GM19395 (cell line): ENCODE measurements at regions not wholly inside any gene's neighbourhood (a gene's known extent, or its start where the extent isn't known, plus 50 kb on each side); places are given as distances from the start of the nearest gene placed in this dataset.

Experiments used
- ATAC-seq: cut with Tn5 transposase; IDR thresholded peaks from one replicate; pipeline ENCODE4 v1.9.1; 2021; ENCODE audit warnings: mild to moderate bottlenecking, moderate library complexity; ENCODE audit not compliant: unreplicated experiment

DNA sequence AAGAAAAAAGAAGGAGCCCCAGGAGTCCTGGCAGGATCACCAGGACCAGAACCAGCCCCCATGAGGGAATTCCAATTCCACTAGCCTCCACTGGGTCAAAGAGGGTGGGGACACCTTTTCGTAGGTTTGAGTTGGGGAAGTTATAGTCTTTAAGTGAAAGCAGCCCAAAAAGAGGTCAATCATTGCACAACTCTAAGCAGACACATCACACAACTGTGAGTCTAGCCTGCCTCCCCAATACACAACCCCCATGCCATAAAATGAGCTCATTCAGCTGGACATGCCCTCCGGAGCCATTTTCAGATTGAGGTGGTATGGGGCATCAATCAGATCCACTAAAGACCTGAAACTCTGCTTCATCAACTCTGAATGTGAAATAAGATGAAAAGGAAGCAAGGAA is 179.9 kb downstream of the NPHP4 start:
- ATAC-seq, result no peak

DNA sequence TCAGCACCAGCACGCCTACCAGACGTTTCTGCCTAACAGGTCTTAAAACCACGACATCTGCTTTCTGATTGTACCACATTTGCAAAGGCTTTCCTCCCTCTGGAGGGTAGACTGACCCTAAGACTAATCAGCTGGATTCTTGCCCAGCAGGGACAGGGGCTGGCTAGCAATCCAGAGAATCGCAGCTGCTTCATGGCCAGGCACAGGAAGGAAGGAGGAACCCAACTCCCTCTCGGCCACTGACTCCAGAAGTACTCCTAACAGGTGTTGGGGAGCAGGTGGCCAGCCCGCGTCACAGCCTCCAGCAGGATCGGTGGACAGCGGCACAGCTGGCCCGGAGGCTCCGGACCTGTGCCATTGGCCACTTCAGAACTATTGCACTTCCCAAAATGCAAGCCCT is 180.8 kb downstream of the NPHP4 start:
- no peak for ATAC-seq

DNA sequence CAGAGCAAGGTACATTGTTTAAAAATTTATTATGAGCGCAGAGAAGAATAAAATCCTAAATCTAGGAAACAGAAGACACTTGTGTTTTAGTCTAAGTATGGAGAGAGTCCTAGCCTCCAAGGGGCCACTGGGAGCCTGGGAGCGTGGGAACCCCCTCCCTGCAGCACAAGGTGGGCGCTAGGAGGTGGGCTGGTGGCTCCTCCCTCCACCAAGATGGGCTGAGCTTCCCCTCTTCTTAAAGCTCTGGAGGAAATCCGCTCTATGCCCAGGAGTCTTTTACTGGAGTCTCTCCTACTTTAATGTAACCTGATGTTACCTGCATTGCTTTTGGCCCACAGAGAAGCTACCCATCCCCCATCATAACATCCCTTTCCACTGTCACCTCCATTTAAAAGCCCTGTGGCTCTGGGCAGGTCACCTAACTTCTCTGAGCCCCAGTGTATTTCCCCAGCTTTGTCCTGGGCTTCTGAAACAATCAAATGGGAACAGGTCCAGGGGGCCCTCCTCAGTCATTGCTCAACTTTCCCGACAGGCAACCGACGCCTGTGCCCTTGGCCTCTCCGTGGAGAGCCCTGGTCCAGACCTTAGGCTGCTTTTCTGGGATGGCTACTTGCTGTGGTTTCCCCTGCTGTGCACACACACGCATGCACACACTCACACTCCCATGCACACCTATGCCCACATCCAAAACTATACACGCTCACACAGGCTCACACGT is 181.5 kb downstream of the NPHP4 start:
- ATAC-seq, result no peak

DNA sequence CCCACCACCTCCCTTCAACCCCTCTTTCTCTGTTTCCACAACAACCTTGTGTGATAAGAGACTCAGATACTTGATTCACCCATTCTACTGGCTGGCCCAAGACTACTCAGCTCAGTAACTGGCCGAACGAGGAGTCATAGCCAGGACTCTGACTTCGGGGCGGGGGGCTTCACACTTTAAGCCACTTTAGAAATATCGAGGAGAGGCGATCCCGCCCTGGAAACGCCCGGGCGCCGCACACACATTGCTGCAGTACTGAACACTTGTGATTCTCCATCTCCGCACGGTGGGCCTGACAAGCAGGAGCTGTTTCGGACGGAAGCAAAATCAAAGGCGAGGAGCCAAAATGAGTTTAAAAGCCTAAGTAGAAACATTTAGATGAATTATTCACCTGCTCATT is 182.1 kb downstream of the NPHP4 start:
- no peak for ATAC-seq

DNA sequence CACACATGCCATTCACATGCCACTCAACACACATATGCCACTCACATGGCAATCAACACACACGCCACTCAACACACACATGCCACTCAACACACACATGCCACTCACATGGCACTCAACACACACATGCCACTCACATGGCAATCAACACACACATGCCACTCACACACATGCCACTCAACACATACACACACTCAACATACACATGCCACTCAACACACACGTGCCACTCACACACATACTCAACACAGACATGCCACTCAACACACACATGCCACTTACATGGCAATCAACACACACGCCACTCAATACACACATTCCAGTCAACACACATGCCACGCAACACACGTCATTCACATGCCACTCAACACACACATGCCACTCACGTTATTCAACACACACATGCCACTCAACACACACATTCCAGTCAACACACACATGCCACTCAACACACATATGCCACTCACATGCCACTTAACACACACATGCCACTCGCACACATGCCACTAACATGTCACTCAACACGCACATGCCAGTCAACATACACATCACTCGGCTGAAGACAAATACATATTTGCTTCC is 182.9 kb downstream of the NPHP4 start:
- no peak for ATAC-seq

DNA sequence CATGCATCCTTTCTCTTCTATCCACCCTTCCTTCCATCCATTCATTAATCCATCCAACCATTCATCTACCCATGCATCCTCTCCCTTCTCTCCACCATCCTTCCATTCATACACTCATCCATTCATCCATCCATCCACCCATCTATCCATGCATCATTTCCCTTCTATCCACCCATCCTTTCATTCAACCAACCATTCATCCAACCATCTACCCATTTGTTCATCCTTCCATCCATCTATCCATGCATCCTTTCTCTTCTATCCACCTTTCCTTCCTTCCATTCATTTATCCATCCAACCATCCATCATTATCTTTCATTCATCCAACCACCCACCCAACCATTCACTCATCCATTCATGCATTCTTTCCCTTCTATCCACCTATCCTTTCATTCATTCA is 188.4 kb downstream of the NPHP4 start:
- no peak for ATAC-seq

DNA sequence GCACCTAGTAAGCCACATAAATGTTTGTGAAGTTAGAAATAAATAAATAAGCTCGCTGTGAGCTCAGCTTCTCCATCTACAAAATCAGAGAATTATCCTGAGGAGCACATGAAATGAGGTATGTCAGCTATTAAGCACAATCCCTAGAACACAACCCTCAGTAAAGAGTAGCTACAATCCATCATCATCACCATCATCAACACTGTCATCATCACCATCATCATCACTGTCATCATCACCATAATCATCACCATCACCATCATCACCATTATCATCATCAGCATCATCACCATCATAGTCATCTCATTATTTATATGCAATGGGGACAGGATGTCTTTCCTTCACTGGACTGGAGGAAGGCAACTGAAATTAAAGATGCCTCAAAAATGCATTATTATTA is 189.6 kb downstream of the NPHP4 start:
- ATAC-seq, result no peak

DNA sequence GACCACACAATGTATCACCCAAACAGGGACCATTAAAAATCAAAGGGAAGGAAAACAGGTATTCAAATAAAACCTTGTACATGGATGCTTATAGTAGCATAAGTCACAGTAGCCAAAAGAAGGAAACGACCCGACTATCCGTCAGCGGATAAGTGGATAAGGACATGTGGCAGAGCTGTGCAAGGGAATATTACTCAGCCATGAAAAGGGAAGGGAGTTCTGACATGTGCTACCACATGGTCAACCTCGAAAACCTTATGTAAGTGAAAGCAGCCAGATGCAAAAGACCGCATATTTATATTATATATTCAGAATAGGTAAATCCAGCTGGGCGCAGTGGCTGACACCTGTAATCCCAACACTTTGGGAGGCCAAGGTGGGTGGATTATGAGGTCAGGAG is 193.3 kb downstream of the NPHP4 start:
- ATAC-seq, result no peak

DNA sequence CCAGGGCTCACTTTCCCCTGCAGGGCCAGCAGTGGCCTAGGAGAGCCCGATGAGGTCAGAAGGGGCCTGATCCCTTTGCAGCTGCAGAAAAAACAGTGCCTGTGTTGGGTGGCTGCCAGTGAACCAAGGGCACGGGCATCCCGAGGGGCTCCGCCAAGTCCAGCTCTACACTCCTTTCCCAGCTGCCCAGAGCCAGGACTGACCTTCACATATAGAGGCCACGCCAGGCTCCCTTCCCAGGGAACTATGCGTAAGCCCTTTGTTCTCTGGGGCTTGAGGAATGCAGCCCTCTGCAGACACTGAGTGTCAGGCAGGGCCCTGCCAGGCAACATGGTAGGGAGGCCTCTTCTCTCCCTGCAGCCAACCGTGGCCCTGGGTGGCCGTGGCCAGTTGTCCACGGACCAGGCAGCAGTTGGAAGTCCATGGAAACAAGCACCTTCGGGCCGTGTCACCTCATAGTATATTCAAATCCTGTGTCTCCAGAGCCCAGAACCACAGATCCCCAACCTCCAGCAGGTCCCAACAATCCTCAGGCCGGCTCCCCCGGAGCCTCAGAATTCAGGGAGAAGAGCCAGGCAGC is 194.0 kb downstream of the NPHP4 start:
- ATAC-seq, result no peak

DNA sequence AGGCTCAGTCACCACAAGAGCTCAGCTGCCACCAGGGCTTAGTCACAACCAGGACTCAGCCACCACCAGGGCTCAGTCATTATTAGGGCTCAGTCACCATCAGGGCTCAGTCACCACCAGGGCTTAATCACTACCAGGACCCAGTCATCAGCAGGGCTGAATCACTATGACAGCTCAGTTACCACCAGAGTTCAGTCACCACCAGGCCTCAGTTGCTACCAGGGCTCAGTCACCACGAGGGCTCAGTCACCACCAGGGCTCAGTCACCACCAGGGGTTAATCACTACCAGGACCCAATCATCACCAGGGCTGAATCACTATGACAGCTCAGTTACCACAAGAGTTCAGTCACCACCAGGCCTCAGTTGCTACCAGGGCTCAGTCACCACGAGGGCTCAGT is 196.2 kb downstream of the NPHP4 start:
- no peak for ATAC-seq

DNA sequence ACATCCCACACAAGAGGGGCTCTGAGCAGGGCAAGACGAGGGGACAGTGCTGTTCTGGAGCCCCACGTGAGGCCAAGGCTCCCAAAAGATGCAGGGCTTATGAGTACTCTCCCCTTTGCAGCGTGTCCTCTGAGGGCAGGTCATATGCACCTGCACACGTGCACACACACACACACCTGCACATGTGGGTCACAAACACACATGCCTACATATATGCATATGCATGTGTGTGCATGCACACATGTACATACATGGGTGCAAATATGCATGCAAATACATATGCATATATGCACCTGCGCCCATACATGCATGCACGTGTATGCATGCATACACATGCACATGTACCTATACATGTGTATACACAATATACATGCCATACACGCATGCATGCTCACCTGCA is 197.9 kb downstream of the NPHP4 start:
- no peak for ATAC-seq

DNA sequence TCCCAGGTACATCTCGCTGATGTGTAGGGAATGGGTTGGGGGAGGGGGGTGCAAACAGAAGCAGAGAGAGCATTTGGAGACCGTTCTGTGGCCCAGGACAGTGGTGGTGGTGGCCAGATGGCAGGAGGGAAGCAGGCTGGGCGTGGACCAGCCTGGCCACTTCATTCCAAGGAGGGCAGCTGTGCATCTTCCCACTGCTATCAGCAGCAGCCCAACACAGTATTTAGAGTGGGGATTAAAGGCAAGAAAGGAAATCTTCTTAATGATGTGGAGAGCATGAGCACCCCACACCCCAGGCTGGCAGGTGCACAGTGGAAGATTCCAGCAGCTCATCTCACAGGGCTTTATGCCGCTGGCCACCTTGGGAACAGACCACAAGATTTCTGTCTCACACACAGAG is 198.7 kb downstream of the NPHP4 start:
- ATAC-seq, result no peak

DNA sequence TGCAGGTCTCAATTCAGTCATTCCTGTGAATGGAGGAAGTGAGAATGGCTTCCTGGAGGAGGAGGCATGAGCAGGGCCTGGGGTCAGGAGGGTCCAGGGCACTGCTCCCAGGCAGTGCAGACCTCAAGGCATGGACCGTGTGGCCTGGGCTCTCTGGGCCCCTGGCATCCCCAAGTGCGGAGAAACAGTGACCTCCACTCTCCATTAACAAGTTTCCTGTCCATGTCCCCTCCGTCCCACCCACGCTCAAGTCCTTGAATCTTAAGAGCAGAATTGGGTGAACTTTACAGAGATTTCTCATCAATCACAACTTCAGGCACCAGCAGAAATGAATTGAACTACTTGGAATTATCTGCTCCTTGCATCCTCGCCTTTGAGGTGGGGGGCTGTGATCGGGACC is 211.1 kb downstream of the NPHP4 start:
- no peak for ATAC-seq

DNA sequence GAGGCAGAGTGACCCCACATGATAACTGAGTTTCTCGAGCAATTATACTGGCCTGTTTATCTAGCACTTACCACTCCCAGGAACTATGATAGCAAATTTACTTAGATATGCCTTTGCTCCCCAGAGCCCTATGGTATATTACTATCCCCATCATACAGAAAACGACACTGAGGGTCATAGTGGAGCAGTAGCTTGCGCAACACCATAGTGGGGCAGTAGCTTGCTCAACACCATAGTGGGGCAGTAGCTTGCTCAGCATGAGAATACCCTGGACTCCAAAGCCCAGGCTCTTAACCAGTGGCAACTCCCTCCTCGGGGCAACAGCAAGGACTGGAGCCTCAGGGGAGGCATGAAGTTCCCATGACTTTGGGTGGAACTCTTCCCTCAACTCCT is 211.9 kb downstream of the NPHP4 start:
- ATAC-seq, result no peak

DNA sequence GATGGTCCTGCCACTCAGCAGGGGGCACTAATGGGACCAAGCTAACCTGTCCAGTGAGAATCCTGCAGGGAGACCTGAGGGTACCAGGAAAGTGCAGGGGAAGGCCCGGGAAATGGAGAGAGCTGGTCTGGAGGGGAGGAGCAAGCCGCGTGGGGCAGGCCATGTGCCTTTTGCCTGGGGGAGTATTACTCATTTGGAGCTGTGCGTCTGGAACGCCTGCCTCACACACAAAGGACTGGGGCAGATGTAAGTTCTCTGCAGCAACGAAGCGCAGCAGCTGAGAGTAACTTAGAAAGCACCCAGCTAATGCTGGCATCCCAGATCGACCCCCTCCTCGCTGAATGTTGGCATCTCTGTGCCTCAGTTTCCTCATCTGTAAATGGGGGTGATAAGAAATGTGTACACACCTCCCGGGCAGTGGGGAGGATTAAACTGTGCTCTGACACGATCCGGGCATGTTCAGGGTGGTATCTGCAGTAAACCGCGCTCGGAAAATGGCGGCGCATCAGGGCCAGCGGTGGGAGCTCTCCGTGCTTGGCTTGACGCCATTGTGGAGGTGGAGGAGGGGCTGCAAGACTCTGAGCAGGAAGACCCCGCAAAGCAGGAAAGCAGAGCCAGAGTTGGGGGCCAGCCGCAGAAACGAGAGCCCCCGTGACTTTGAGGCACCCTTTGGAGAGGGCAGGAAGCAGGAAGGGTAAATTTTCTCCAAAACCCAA is 212.5 kb downstream of the NPHP4 start:
- ATAC-seq, result no peak

DNA sequence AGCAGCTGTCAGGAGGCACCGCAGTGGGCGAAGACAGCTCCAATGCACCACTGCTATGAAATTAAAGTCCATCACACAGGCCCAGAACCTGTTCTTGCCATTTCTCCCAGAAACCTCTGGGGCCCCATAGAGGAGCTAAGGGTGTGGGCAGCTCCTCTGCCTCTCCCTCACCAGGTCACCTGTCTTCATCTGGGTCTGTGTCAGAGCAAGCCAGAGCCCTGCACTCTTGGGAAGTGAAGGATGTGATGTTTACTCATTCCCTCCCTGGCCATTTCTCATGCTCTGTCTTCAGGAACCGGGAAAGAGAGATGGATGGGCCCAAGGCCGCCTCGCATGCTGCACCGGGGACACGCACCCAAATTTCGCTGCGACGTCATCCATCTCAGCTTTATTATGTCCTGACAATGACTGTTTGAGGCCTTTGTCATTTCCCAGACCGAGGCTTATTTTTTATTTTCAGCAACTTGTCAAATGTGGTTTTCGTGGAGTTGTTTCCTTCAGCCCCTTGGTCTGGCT is 216.1 kb downstream of the NPHP4 start:
- ATAC-seq, result no peak

DNA sequence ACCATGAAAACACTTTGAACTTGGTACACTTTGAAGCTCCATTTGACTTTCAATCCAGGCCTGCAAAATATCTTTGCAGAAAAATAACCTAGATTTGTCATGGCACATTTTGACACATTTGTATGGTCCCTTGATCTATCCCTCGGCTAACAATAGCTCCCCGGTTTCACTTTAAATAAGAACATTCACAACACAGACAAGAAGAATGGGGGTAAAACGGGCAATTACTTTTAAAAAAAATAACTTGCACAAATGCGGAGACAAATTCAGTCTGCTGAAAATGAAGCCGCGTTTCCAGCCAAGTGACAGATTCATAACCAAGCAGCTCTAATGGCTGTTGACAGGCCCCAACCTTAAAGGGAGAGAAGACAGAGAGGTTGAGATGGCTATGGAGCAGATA is 218.2 kb downstream of the NPHP4 start:
- ATAC-seq, result no peak

DNA sequence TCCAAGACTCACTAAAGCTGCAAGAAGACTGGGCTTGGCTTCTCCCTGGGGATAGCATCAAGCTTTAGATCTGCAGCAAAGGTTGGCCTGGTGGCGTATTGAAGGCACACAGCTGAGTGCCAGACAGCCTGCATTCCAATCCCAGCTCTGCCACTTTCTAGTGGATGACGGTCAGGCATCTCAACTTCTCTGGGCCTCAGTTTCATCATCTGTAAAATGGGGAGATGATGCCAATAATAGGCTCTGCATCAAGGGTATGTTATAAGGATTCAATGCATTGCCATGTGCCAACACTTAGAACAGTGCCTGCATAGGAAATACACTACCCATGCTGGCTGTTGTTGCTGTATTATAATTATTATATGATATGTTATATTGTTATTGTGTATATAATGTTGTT is 220.4 kb downstream of the NPHP4 start:
- no peak for ATAC-seq

DNA sequence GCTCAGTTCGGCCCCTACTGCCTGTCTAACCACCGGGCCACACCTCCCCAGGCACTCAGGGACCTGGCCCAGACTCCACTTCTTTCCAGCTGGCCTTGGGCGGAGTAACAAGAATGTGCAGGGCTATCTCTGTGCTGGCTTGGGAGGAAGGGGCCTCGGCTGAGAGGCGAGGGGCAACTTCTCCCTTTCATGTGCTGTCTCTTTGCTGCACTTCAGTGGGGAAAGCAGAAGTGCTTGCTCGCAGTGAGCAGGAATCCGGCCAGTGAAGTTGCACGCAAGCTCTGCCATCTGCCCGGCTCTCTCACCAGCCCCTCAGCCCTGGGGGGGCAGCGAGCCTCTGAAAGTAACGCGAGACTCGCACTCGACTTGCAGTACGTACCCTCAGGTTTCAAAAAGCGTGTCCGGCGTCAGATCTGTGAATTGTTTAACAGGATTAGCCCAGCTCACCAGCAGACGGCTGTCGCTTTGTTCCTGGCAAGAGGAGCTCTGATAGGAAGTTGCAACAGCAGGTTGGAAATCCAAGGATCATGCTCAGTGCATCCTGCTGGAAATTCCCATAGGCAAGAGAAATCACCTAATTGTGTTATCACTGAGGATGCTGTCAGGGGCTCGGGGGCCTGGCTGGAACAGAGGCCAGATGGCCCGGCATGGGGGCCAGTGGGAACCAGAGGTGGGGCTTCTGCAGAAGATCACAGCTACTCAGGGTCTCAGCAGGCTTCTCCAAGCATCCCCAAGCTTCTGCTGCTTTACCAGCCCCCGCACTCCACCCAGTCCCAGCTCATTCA is 221.1 kb downstream of the NPHP4 start:
- ATAC-seq, result no peak

DNA sequence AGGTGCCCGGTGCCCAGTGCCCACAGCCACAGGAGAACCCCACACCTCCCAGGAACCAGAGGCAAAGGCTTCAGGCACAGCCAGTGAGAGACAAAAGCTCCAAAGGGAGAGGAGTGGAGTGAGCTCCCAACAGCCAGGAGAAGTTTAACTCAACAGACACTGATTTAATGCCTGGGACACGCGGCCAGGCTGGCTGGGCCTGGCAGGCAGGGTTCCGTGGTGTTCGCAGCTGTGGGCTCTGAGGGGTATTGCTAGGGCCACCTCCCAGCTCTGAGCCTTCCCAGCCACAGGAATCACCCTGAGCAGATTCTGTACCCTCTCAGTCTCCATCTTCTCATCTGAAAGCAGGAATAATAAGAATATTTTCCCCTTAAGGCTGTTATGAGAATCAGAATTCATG is 222.5 kb downstream of the NPHP4 start:
- no peak for ATAC-seq

DNA sequence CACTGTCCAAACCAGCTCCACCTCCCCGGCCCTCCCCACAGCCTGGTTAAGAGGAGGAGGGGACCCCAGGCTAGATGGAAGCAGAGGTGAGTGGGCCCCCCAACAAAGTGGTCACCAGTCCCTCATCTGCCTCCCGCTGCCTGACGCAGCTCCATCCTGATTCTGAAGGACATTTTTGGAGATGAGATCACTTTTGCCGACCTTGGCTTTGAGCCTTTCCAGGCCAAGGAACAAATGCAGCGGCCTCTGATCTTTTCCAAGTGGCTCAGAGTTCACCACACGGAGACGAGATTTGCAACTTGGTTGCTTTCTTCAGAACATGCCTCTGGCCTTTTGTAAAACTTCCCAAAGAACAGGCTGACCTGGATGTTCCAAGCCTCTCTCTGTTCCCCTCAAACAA is 223.1 kb downstream of the NPHP4 start:
- ATAC-seq, result no peak
